A204.1 (cell line): ENCODE measurements at regions not wholly inside any gene's neighbourhood (a gene's known extent, or its start where the extent isn't known, plus 50 kb on each side); places are given as distances from the start of the nearest gene placed in this dataset.

Experiments used
- FAIRE-seq: peaks from 2 replicates; lab custom pipeline; 2012; peaks lifted over from hg19 to GRCh38; lab: Jason Lieb, UNC

- no peak for FAIRE-seq
Observed at GRCh38 chr9:26057050-26057449, 378.8 kb upstream of the TUSC1 start.

GRCh38 chr9:26054600-26055520 lies 376.6 kb upstream of the TUSC1 start:
- FAIRE-seq: no peak

DNA sequence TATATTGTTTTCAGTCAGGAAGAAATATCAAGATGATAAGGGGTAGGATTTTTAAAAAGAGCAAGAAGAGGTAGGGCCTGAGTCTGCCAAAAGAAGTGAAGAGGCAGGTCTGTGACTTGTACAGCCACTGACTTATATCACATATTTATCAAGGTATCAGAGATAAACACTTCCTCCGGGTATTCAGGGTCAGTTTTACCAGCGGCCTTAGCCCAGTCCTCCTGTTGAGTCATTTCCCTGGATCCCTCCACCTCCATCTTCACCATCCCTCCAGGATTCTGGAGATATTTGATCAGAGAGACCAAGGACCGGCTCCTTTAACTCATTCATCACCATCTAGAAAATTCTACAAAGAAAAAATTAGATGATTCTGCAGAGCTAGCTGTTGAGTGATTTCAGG lies 375.7 kb upstream of the TUSC1 start:
- no peak for FAIRE-seq

GRCh38 chr9:26043431-26043830 lies 365.2 kb upstream of the TUSC1 start:
- no peak for FAIRE-seq

DNA sequence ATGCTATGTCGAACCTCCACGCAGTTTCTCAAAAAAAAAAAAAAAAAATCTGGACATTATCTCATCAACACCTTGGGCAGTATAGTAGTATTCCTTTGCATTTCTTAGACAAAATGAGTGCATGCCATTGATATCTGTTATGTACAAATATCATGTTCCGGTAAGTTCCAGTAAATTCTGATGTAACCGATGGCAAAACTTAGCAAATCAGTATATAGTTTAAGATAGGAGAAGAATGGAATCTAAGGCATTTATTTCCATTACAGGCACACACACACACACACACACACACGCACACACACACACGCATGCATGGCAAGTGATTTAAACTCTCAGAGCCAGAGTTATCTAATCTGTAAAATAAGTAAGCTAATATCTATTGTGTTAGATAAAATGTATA lies 356.5 kb upstream of the TUSC1 start:
- FAIRE-seq: no peak

- FAIRE-seq: no peak
Observed at GRCh38 chr9:26033336-26033735, 355.1 kb upstream of the TUSC1 start.

- no peak for FAIRE-seq
Observed at GRCh38 chr9:26026423-26027100, 348.3 kb upstream of the TUSC1 start.

- FAIRE-seq: no peak
Observed at GRCh38 chr9:26013199-26013598, 335.0 kb upstream of the TUSC1 start.

- no peak for FAIRE-seq
Observed at GRCh38 chr9:26012797-26013196, 334.6 kb upstream of the TUSC1 start.

DNA sequence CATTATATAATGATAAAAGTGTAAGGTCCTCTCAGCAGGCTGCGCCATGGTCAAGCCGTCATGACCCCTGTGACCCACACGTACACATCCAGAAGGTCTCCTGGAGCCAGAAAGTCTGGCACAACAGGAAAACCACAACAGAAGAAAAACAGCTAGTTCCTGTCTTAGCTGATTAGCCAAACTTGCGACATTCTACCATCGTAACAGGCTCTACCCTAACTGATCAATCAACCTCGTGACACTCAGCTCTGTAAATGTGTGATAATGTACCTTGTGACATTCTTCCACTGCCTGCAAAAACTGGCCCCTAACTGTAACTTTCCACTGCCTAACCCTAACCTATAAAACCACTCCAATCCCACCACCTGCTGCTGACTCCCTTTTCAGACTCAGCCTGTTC lies 316.4 kb upstream of the TUSC1 start:
- FAIRE-seq: no peak

GRCh38 chr9:25990376-25990775 lies 312.1 kb upstream of the TUSC1 start:
- FAIRE-seq: no peak

DNA sequence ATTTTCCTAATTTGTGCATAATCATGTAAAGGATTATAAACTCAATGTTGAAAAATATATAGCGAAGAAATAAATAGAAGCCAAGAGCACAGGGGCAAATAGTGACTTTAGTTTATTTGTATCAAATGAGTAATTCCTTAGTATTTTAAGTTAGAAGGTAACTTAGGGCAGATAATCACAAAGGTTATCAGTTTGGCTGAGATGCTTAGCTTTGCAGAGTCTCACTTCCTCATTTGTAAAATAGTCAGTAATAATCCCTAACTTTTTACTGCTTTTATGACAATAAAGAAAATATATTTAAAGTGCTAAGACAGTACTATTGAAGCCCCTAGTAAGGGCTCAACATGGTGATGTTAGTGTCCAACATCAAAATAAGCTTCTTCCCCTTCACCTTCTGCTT lies 297.4 kb upstream of the TUSC1 start:
- no peak for FAIRE-seq

- no peak for FAIRE-seq
Observed at GRCh38 chr9:25964239-25964638, 286.0 kb upstream of the TUSC1 start.

DNA sequence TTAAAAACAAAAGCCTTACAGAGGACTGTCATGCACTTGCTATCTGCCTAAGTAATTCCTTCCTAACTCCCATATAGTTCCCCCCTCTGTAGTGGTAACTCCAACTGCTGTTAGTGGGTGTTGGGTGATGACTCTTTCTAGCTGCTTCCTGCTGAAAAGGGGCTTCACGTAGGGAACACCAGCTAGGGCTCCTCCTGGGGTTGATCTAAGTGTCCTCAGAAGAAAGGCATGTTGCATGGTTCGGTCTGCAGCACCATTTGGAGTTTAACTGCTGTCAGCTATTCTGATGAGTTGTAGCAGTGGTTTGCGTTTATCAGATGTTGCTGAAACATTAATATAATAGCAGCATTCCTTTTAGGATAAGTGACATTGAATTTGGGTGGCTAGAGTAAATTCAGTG lies 281.9 kb upstream of the TUSC1 start:
- no peak for FAIRE-seq

DNA sequence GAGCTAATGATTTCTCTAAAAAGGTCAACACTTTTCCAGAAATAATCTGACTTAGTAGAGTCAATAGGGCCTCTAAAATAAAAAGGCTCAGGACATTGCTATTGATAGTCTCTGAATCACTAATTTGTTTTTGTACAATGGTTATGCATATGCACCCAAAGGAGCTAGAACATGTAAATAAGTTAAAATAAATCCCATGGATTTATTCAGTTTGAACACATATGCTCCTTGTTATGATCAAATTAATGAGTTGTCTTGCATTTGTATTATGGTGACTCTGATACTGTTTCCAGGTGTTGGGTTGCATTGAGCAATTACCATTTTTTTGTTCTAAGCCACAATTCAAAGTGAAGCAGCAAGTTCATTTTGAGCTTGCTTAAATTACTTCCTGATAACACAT lies 276.0 kb upstream of the TUSC1 start:
- no peak for FAIRE-seq

GRCh38 chr9:25948182-25948581 lies 269.9 kb upstream of the TUSC1 start:
- no peak for FAIRE-seq

GRCh38 chr9:25939126-25939525 lies 260.9 kb upstream of the TUSC1 start:
- FAIRE-seq: no peak

DNA sequence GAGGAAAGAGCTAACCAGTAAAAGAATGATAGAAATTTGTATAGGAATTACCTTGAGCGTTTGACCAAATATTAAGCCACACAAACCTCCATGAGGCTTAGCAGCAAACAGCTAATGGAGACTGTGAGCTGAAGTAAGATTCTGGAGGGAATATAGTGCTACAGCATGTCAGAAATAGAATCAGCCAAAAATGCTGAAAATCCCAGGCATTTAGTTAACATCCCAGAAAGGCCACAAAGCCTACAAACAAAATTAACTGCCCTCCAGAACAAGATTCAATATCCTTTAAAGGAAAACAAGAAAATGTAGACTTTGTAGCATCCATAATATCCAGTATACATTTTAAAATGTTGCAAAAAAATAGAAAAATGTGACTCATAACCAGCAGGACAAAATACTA lies 257.8 kb upstream of the TUSC1 start:
- no peak for FAIRE-seq

- no peak for FAIRE-seq
Observed at GRCh38 chr9:25935188-25935587, 256.9 kb upstream of the TUSC1 start.

DNA sequence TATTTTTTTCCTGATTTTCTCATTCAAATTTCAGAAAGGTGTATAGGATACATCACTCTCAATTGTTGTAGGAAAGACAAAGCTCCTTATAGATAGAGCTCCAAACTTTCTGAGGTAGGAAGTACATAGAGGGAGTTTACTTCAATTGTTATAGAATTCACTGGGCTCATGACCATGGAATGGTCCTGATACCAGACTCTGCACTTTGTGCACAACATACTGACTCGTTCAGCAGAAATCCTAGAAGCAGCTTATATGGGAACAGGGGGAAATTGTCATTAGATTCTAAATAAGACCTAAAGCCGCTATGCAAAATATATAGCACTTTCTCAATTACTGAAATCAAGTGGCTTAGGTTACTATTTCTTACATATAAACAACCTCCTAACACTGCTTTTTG lies 240.5 kb upstream of the TUSC1 start:
- no peak for FAIRE-seq

DNA sequence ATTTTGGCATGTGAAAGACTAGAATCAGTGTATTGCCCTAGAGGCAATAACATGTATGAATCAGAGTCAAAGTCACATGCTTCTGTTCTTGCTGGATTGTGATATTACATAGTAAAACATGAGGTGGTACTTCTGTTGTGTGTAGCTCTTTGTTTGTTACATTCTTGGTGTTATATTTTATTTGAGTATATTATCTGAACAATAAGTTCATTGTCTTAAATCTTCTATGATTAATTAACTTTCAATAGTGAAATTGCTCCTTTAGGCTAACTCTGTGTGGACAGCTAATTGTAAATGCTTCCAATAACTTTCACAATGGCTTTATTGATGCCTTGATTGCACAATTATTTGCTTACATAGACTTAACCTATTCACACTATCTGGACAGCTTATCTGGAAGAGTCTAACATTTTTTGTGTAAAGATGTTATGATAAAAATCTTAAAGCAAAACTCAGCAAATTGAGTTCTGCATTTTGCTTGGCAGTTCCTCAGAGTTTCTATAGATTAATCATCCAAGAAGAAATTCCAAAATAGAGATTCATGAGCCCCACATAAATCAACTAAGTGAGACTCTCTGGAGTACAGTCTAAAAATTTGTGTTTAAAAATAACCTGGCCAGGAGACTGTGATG lies 239.6 kb upstream of the TUSC1 start:
- no peak for FAIRE-seq

DNA sequence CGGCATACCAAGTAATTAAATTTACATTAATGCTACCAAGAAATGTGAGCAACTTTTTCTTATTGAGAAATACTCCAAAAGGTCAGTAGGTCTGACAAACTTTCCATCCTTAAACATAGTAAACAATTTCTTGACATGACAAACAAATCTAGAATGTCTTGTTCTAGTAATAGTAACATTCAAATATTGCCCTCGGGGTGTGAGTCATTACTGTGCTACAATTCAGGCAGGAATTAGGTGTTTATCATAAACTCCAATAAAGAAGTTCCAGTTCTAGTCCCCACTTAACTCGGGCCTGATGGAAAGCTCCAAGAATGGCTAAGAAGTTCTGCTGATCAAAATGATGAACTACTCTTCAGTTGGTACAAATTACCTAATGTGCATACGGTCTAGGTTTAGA lies 235.6 kb upstream of the TUSC1 start:
- no peak for FAIRE-seq

GRCh38 chr9:25904701-25905100 lies 226.5 kb upstream of the TUSC1 start:
- no peak for FAIRE-seq
